Skin epidermis (tissue), 12 donors: ENCODE measurements at regions not wholly inside any gene's neighbourhood (a gene's known extent, or its start where the extent isn't known, plus 50 kb on each side); places are given as distances from the start of the nearest gene placed in this dataset.
A peak's percentile ranks its signal among the peaks of the same experiment; 100 is the strongest.
"Not testable (repeated sequence)": the region's sequence is repeated elsewhere in the genome, so short reads cannot be mapped to it uniquely, and the experiment has no call there.

Experiments
- H3K27ac ChIP-seq, 21 experiments: fragments of 200-600 bp; sonication (generic) in 11 of 21; one replicate each; pipeline ENCODE4 v1.5.0; 2020; ENCODE audit warnings: mild to moderate bottlenecking in 3 of 21, inconsistent platforms in 2 of 21, moderate library complexity in 2 of 21
- H3K4me3 ChIP-seq, 7 experiments: fragments of 200-600 bp; sonication (generic) in 2 of 7; one replicate each; pipeline ENCODE4 v1.5.0; 2020; ENCODE audit warnings: inconsistent platforms in 2 of 7, mild to moderate bottlenecking in 2 of 7, moderate library complexity in 1 of 7

GRCh38 chr6:140175486-140175885 lies 801.0 kb upstream of the CITED2 start:
- Histone ChIP-seq H3K27ac (no peak overlapping the region), H3K4me3 (no peak overlapping the region)

GRCh38 chr6:140174524-140174923 lies 800.1 kb upstream of the CITED2 start:
- Histone ChIP-seq H3K27ac (no peak overlapping the region), H3K4me3 (no peak overlapping the region)

- Histone ChIP-seq H3K4me3 (no peak overlapping the region), H3K27ac (no peak overlapping the region)
Observed at GRCh38 chr6:140168365-140168764, 793.9 kb upstream of the CITED2 start.

- no peak overlapping the region for H3K27ac ChIP-seq
- H3K4me3 ChIP-seq, result no peak overlapping the region
Observed at GRCh38 chr6:140160909-140161308, 786.5 kb upstream of the CITED2 start.

GRCh38 chr6:140160494-140160893 lies 786.0 kb upstream of the CITED2 start:
- Histone ChIP-seq H3K27ac (no peak overlapping the region), H3K4me3 (no peak overlapping the region)

- Histone ChIP-seq H3K27ac (no peak overlapping the region), H3K4me3 (no peak overlapping the region)
Observed at GRCh38 chr6:140156131-140156530, 781.7 kb upstream of the CITED2 start.

- Histone ChIP-seq H3K27ac (no peak overlapping the region), H3K4me3 (no peak overlapping the region)
Observed at GRCh38 chr6:140155451-140156126, 781.1 kb upstream of the CITED2 start.

- Histone ChIP-seq H3K4me3 (no peak overlapping the region), H3K27ac (no peak overlapping the region)
Observed at GRCh38 chr6:140153703-140154102, 779.3 kb upstream of the CITED2 start.

- not testable (repeated sequence) for H3K27ac ChIP-seq, H3K4me3 ChIP-seq
Observed at GRCh38 chr6:140147825-140148814, 773.7 kb upstream of the CITED2 start.

GRCh38 chr6:140140891-140141290 lies 766.4 kb upstream of the CITED2 start:
- H3K4me3 ChIP-seq, result no peak overlapping the region
- no peak overlapping the region for H3K27ac ChIP-seq

GRCh38 chr6:140138311-140139010 lies 764.0 kb upstream of the CITED2 start:
- H3K4me3 ChIP-seq, result no peak overlapping the region
- no peak overlapping the region for H3K27ac ChIP-seq

- H3K4me3 ChIP-seq, result no peak overlapping the region
- H3K27ac ChIP-seq, result no peak overlapping the region
Observed at GRCh38 chr6:140134224-140134623, 759.8 kb upstream of the CITED2 start.

GRCh38 chr6:140130074-140130473 lies 755.6 kb upstream of the CITED2 start:
- Histone ChIP-seq H3K27ac (no peak overlapping the region), H3K4me3 (no peak overlapping the region)

- Histone ChIP-seq H3K4me3 (no peak overlapping the region), H3K27ac (no peak overlapping the region)
Observed at GRCh38 chr6:140124498-140124897, 750.0 kb upstream of the CITED2 start.

GRCh38 chr6:140108167-140108566 lies 733.7 kb upstream of the CITED2 start:
- Histone ChIP-seq H3K27ac (no peak overlapping the region), H3K4me3 (no peak overlapping the region)

GRCh38 chr6:140107216-140107615 lies 732.8 kb upstream of the CITED2 start:
- no peak overlapping the region for H3K4me3 ChIP-seq
- no peak overlapping the region for H3K27ac ChIP-seq

- Histone ChIP-seq H3K27ac (peak overlapping the region in 1 of 21 experiments; percentile 51), H3K4me3 (no peak overlapping the region)
Observed at GRCh38 chr6:140105857-140106256, 731.4 kb upstream of the CITED2 start.

- Histone ChIP-seq H3K27ac (peak overlapping the region in 2 of 21 experiments; percentile 6 to 51), H3K4me3 (no peak overlapping the region)
Observed at GRCh38 chr6:140105241-140105640, 730.8 kb upstream of the CITED2 start.

GRCh38 chr6:140101818-140102217 lies 727.4 kb upstream of the CITED2 start:
- H3K4me3 ChIP-seq, result no peak overlapping the region
- no peak overlapping the region for H3K27ac ChIP-seq

GRCh38 chr6:140101367-140101766 lies 726.9 kb upstream of the CITED2 start:
- no peak overlapping the region for H3K4me3 ChIP-seq
- peak overlapping the region in 1 of 21 experiments; percentile 28 for H3K27ac ChIP-seq
